Bronchial epithelial cell (primary cell): ENCODE measurements at regions not wholly inside any gene's neighbourhood (a gene's known extent, or its start where the extent isn't known, plus 50 kb on each side); places are given as distances from the start of the nearest gene placed in this dataset.

Experiments used
- DNase-seq: peaks from one replicate; pipeline ENCODE4 v3.0.0-alpha.2; 2010; ENCODE audit warnings: low read depth
- FAIRE-seq: peaks from 2 replicates; lab custom pipeline; 2011; peaks lifted over from hg19 to GRCh38; lab: Jason Lieb, UNC
- H3K27me3 ChIP-seq: 2 replicates; pipeline ENCODE4 v1.5.1; 2011; ENCODE audit warnings: low read length; ENCODE audit not compliant: control insufficient read depth, insufficient read depth
- H3K36me3 ChIP-seq: 2 replicates; pipeline ENCODE4 v1.5.1; 2011; ENCODE audit warnings: low read length; ENCODE audit not compliant: control insufficient read depth, insufficient read depth
- H3K4me3 ChIP-seq: 2 replicates; pipeline ENCODE4 v1.5.1; 2011; ENCODE audit warnings: mild to moderate bottlenecking, low read depth, low read length, control low read depth
- TF ChIP-seq, protein P1 (sequence below): IDR thresholded peaks from 2 replicates; pipeline ENCODE4 v1.5.1; 2011; ENCODE audit warnings: mild to moderate bottlenecking, moderate library complexity, low read length, control low read depth, inconsistent platforms; ENCODE audit not compliant: insufficient read depth, severe bottlenecking

DNA sequence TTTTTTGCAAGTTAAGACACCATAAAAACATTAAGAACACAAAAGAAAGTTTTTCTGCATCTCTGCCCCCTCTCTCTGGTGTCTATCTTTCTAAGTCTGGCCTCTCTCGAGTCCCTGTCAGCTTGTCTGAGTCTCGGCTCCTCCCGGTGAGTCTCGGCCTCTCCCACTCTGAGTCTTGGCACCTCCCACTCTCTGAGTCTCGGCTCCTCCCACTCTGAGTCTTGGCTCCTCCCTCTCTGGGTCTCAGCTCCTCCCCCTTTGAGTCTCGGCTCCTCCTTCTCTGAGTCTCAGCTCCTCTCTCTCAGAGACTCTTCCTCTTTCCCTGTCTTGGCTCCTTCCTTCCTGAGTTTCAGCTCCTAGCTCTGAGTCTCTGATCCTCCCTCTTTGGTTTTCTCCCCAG lies 72.5 kb upstream of the AMPD3 start:
- Histone ChIP-seq H3K27me3 (peaks cover 5% of the 10 kb centered on the region), H3K36me3 (no peaks in the 10 kb centered on the region), H3K4me3 (no peak overlapping the region)
- DNase-seq (no peak), FAIRE-seq (no peak)
- TF ChIP-seq, protein P1, sequence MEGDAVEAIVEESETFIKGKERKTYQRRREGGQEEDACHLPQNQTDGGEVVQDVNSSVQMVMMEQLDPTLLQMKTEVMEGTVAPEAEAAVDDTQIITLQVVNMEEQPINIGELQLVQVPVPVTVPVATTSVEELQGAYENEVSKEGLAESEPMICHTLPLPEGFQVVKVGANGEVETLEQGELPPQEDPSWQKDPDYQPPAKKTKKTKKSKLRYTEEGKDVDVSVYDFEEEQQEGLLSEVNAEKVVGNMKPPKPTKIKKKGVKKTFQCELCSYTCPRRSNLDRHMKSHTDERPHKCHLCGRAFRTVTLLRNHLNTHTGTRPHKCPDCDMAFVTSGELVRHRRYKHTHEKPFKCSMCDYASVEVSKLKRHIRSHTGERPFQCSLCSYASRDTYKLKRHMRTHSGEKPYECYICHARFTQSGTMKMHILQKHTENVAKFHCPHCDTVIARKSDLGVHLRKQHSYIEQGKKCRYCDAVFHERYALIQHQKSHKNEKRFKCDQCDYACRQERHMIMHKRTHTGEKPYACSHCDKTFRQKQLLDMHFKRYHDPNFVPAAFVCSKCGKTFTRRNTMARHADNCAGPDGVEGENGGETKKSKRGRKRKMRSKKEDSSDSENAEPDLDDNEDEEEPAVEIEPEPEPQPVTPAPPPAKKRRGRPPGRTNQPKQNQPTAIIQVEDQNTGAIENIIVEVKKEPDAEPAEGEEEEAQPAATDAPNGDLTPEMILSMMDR, result no peak

DNA sequence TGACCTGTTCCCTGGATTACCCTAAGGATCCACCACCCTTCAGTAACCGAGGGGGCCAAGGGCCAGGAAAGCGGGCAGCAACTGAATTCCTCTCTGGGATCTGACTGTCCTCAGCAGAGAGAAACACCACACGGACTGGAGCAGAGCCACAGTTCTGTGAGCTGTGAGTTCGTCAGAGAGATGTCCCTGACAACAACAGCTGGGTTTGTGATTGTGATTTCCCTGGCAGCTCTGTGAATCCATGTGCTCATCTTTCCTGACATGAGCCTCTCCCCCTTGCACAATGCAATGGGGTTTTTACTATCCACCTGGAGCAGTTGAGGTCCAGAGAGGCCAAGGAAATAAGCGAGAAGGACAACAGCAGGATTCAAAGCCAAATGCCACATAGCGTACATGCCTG lies 69.4 kb upstream of the AMPD3 start:
- no peak for FAIRE-seq
- Histone ChIP-seq H3K4me3 (no peak overlapping the region), H3K36me3 (no peaks in the 10 kb centered on the region), H3K27me3 (peaks cover 13% of the 10 kb centered on the region)
- no peak for DNase-seq
- TF ChIP-seq, protein P1, result no peak

DNA sequence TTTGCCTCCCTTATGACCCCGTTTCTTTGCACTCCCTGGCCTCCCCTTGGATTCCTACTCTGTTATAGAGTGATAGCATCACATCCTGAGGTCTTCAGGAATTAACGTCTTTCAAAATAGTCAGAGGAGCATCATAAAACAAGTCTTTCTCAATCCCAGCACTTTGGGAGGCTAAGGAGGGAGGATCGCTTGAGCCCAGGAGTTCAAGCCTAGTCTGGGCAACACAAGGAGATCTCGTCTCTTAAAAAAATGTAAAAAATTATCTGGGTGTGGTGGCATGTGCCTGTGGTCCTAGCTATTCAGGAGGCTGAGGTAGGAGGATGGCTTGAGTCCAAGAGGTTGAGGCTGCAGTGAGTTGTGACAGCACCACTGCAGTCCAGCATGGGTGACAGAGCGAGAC lies 68.7 kb upstream of the AMPD3 start:
- TF ChIP-seq, protein P1, result no peak
- FAIRE-seq (no peak), DNase-seq (no peak)
- H3K36me3 ChIP-seq, result no peaks in the 10 kb centered on the region
- no peak overlapping the region for H3K4me3 ChIP-seq
- peaks cover 13% of the 10 kb centered on the region for H3K27me3 ChIP-seq

DNA sequence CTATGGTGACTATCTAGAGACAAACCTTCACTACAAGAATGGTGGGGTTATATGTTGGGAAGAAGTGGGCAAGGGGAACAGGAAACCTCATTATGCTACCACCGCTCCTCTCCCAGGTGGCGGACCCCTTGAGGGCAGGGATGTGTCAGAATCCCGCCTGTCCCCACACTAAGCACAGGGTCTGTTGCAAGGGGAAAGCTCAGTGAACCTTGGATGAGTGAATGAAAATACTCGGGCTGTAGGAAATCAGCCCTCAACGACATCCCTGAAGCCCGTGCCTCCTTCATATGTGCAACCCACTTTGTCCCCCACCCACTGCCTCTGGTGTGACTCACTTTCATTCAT lies 68.2 kb upstream of the AMPD3 start:
- Histone ChIP-seq H3K36me3 (no peaks in the 10 kb centered on the region), H3K4me3 (no peak overlapping the region), H3K27me3 (peaks cover 13% of the 10 kb centered on the region)
- TF ChIP-seq, protein P1, result no peak
- no peak for FAIRE-seq
- DNase-seq, result no peak

DNA sequence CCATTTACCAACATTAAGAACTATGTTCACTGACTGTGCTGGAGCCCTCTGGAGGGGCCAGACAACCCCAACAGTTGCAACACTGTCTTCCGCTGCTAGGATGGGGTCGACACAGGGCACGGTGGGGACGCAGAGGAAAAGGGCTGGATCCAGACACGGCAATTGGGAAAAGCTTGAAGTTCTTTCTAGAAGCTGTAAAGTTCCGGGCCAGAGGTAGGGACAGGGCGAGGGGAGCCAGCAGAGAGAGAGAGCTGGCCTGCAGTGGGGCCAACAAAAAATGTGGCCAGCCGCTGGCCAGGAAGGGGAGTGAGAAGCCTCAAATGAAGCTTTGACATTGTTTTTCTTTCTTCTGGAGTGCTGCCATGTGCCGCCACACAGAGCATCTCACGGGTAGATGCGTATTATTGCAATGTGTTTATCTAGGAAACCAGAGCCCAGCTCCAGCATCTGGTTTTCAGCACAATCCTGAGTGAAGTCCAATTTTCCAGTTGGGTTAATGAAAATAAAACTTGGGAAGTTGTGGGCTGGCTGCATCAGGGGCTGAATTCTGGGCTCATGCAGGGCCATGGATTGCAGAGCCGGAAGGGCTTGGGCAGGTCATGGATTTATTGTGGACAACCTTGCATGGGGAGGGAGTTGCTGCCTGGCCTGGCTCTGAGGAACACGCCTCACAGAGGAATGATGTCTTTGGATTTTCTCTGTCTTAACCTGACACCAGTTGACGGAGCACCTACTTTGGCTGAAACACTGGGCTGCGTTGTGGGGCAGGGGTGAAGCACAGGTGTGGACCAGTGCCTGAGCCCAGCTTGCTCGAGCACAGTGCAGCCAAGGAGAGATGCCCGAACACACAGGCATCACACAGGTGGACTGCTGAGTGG lies 67.6 kb upstream of the AMPD3 start:
- TF ChIP-seq, protein P1, result no peak
- Histone ChIP-seq H3K27me3 (peaks cover 13% of the 10 kb centered on the region), H3K36me3 (no peaks in the 10 kb centered on the region), H3K4me3 (no peak overlapping the region)
- no peak for FAIRE-seq
- no peak for DNase-seq
